ENCODE measurements at regions not wholly inside any gene's neighbourhood (a gene's known extent, or its start where the extent isn't known, plus 50 kb on each side); places are given as distances from the start of the nearest gene placed in this dataset.

DNA sequence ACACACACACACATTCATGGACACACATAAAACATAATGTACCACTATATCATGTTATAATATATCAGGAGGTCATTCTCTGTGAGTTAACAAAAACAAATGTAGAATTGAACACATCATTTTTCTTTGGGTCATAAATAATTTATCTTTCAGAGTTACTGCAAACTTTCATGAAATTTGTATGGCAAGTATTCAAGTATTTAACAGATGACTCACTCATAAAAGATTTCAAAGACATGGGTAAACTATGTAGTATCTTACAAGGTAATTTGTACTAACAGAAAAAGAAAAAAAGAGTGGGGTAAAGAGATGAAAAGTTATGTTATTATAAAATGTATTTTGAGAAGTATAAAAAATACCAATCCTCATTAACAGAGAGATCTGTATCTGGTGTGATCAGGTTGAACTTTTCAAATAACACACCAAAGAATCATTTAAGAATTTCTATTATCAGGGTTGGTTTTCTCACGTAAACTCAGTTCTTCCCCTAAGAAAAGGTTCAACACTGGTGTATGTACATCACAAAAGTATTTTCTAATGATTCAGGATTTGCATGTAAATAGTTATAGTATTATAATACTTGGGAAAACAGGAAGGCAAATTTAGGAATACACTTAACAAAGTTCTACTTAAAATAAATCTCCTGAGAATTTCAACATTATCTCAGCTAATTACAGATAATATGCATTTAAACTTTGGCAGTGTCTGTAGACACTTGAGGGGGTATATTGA, 933.1 kb upstream of the LRRN3 start:
- TF ChIP-seq, protein P1, sequence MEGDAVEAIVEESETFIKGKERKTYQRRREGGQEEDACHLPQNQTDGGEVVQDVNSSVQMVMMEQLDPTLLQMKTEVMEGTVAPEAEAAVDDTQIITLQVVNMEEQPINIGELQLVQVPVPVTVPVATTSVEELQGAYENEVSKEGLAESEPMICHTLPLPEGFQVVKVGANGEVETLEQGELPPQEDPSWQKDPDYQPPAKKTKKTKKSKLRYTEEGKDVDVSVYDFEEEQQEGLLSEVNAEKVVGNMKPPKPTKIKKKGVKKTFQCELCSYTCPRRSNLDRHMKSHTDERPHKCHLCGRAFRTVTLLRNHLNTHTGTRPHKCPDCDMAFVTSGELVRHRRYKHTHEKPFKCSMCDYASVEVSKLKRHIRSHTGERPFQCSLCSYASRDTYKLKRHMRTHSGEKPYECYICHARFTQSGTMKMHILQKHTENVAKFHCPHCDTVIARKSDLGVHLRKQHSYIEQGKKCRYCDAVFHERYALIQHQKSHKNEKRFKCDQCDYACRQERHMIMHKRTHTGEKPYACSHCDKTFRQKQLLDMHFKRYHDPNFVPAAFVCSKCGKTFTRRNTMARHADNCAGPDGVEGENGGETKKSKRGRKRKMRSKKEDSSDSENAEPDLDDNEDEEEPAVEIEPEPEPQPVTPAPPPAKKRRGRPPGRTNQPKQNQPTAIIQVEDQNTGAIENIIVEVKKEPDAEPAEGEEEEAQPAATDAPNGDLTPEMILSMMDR (IDR thresholded peaks at IDR 0.05) = no peak
- TF ChIP-seq POLR2A (IDR thresholded peaks at IDR 0.05) = no peak

Data from lower leg skin (tissue), 3 donors.